RWPE2 (cell line): ENCODE measurements at regions not wholly inside any gene's neighbourhood (a gene's known extent, or its start where the extent isn't known, plus 50 kb on each side); places are given as distances from the start of the nearest gene placed in this dataset.

Experiments used
- ATAC-seq: fragments of 200-7000 bp; cut with Tn5 transposase; 3 replicates; pipeline ENCODE4 v1.9.1; 2021; ENCODE audit warnings: low read depth
- DNase-seq: peaks from one replicate; pipeline ENCODE4 v3.0.0-alpha.2; 2020; ENCODE audit warnings: low spot score
- H3K27ac ChIP-seq: fragments of 450-650 bp; 2 replicates; pipeline ENCODE4 v1.5.1; 2017; ENCODE audit warnings: mild to moderate bottlenecking; ENCODE audit not compliant: poor library complexity, severe bottlenecking
- H3K27me3 ChIP-seq: fragments of 250-450 bp; sonication (Bioruptor Pico); 2 replicates; pipeline ENCODE4 v1.5.1; 2021; ENCODE audit warnings: mild to moderate bottlenecking, moderate library complexity; ENCODE audit not compliant: insufficient read depth, poor library complexity, severe bottlenecking
- H3K36me3 ChIP-seq: fragments of 250-450 bp; sonication (Bioruptor Pico); 2 replicates; pipeline ENCODE4 v1.5.1; 2020; ENCODE audit warnings: low read depth, mild to moderate bottlenecking, moderate library complexity
- H3K4me1 ChIP-seq: fragments of 250-450 bp; sonication (Bioruptor Pico); 2 replicates; pipeline ENCODE4 v1.5.1; 2021; ENCODE audit warnings: mild to moderate bottlenecking, moderate library complexity; ENCODE audit not compliant: insufficient read depth, poor library complexity, severe bottlenecking
- H3K4me3 ChIP-seq: fragments of 250-450 bp; sonication (Bioruptor Pico); 2 replicates; pipeline ENCODE4 v1.5.1; 2021; ENCODE audit warnings: mild to moderate bottlenecking, moderate library complexity; ENCODE audit not compliant: severe bottlenecking
- H3K9me3 ChIP-seq: fragments of 250-450 bp; sonication (Bioruptor Pico); 2 replicates; pipeline ENCODE4 v1.5.1; 2021; ENCODE audit warnings: mild to moderate bottlenecking, moderate library complexity; ENCODE audit not compliant: severe bottlenecking
- TF ChIP-seq, protein P1 (sequence below): fragments of 450-650 bp; IDR thresholded peaks from one replicate; pipeline ENCODE4 v1.5.1; 2017; ENCODE audit warnings: mild to moderate bottlenecking, moderate library complexity; ENCODE audit not compliant: poor library complexity, severe bottlenecking

DNA sequence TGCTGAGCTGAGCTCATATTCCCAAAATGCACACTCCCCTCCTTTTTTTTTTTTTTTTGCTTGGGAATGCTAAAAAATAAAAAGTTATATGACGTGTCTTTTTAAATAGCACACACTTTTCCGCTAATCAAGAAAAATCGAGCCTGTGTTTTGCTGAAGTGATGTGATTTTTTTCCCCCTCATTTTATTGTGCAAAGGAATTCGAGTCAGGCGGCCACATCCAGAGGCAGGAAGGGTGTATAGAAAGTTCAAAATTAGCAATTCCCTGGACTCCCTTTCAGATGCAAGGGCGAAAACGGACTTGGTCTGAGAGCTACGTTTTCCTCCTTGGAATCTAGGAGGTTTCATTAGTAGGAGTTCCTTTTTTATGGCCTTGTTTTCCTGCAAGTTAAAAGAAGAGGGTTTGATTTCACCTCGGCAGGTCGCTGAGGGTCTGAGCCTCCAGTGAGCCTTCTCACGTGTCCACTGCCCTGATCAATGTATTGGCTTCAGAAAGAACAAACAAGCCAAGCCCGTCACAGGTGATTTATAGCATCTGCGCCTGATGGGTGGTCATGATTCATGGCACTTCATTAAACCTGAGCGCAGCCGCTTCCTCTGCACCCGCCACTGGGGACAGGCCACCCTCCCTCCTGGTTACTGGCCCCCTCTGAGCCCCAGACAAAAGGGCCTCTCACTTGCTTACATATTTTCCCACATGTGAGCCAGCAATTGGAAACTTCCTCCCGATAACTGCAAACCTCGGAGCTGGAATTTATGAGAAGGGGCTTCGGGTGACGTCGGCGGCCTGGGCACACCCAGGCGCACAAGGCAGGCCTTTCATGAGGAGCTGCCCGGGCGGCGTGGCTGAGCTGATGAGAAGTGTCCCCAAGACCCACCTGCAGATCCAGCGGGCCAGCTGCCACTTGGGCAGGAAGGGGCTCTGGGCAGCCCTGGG is 64.4 kb upstream of the LINC01488 start:
- peak; percentile 24 for DNase-seq
- H3K4me1 ChIP-seq, result peaks cover 12% of the 10 kb centered on the region
- no peak overlapping the region for H3K4me3 ChIP-seq
- TF ChIP-seq, protein P1, sequence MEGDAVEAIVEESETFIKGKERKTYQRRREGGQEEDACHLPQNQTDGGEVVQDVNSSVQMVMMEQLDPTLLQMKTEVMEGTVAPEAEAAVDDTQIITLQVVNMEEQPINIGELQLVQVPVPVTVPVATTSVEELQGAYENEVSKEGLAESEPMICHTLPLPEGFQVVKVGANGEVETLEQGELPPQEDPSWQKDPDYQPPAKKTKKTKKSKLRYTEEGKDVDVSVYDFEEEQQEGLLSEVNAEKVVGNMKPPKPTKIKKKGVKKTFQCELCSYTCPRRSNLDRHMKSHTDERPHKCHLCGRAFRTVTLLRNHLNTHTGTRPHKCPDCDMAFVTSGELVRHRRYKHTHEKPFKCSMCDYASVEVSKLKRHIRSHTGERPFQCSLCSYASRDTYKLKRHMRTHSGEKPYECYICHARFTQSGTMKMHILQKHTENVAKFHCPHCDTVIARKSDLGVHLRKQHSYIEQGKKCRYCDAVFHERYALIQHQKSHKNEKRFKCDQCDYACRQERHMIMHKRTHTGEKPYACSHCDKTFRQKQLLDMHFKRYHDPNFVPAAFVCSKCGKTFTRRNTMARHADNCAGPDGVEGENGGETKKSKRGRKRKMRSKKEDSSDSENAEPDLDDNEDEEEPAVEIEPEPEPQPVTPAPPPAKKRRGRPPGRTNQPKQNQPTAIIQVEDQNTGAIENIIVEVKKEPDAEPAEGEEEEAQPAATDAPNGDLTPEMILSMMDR, result no peak
- H3K36me3 ChIP-seq, result no peaks in the 10 kb centered on the region
- no peak overlapping the region for H3K27ac ChIP-seq
- no peaks in the 10 kb centered on the region for H3K27me3 ChIP-seq
- H3K9me3 ChIP-seq, result no peaks in the 10 kb centered on the region
- no peak for ATAC-seq

DNA sequence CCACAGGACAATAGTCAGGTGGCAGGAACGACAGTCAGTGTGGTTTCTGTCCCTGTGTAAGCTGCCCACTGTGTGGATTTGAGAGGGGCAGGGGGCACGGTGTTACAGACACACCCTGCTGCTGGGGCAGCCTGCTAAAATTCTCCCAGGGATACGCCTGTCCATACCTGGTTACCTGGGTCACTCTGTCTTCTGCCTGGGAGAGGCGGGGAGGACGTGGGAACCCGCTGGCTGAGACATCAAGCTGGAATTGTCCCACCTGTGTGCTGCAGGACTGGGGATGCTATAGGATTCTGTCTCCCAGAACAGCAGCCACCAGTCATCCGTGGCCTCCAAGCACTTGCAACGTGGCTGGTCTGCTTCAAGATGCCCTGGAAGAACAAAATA is 63.8 kb upstream of the LINC01488 start:
- TF ChIP-seq, protein P1, result no peak
- Histone ChIP-seq H3K4me3 (no peak overlapping the region), H3K9me3 (no peaks in the 10 kb centered on the region), H3K4me1 (peaks cover 12% of the 10 kb centered on the region), H3K27me3 (no peaks in the 10 kb centered on the region), H3K27ac (no peak overlapping the region), H3K36me3 (no peaks in the 10 kb centered on the region)
- ATAC-seq (no peak), DNase-seq (peak; percentile 34)

DNA sequence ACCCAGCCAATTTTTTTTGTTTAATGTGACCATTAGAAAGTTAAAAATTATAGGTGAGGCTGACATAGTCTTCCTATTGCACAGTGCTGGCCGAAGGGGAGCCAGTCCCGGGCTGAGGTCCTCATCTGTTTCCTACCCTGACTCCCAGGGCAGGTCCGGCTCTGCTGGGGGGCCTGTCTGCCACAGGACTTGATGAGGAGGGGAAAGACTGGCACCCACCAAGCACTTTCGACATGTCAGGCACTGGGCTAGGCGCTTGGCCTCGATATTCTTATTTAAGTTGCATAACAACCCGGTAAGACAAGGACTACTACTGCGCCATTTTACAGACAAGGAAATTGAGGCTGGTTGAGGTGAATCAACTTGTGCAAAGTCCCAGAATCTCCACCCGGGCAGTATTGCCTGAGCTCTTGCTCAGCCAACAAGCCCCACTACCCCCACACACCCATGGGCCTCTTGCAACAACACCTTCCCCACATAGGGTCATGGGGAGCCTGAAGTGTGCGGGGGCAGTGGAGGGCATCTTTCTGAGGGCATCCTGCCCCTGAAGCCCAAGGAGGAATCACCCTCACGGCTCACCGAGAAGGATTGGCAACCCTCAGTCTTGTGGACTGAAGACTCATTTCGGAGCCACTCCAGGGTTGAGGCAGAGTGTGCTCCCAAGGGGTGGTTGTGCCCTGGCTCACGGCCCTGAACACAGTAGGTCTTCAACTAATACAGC is 62.7 kb upstream of the LINC01488 start:
- ATAC-seq (no peak), DNase-seq (peak; percentile 27)
- Histone ChIP-seq H3K9me3 (no peaks in the 10 kb centered on the region), H3K27me3 (no peaks in the 10 kb centered on the region), H3K27ac (no peak overlapping the region), H3K4me1 (peaks cover 12% of the 10 kb centered on the region), H3K4me3 (no peak overlapping the region), H3K36me3 (no peaks in the 10 kb centered on the region)
- TF ChIP-seq, protein P1, result no peak

DNA sequence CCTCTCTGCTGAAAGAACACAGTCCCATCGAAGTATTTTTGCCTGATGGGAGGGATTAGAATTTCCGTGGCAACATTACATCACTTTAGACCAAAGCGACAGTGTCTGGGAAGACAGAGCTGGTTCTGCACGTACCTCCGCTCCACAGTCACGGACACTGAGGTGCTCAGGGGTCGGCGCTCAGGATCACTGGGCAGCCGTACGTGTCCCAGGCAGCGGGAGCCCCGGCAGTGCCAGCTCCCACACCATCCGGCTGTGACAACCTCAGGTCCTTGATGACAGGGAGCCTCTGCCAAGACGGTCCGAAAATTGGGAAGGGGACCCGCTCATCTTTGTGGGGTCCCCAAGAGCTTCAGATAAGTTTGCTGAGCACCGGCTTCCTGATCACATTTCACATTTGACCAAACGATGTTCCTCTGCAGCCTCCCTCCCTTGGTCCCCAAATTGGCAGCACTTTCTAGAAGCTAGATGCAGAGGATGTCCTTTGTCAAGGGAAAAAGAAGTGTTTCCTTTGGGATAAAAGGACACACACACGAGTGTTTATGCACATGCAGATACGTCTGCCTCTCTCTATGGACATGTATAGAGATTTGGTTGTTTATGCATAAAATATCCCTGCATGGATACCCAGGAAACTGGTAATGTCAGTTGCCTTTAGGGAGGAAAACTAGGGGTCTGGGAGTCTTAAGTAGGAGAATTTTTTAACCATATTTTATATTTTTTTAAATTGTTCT is 61.6 kb upstream of the LINC01488 start:
- H3K9me3 ChIP-seq, result no peaks in the 10 kb centered on the region
- peaks cover 12% of the 10 kb centered on the region for H3K4me1 ChIP-seq
- TF ChIP-seq, protein P1, result no peak
- DNase-seq, result peak; percentile 29
- H3K36me3 ChIP-seq, result no peaks in the 10 kb centered on the region
- no peaks in the 10 kb centered on the region for H3K27me3 ChIP-seq
- H3K4me3 ChIP-seq, result no peak overlapping the region
- no peak for ATAC-seq
- H3K27ac ChIP-seq, result peak overlapping the region; percentile 66
